Left hindlimb (tissue), 1 donor: ENCODE measurements at regions not wholly inside any gene's neighbourhood (a gene's known extent, or its start where the extent isn't known, plus 50 kb on each side); places are given as distances from the start of the nearest gene placed in this dataset.

ENCODE experiments used
- DNase-seq: peaks from one replicate; pipeline ENCODE4 v3.0.0-alpha.2; 2018

- DNase-seq: no peak
Observed at GRCh38 chr5:89981878-89982773, 427.4 kb downstream of the CETN3 start.

DNA sequence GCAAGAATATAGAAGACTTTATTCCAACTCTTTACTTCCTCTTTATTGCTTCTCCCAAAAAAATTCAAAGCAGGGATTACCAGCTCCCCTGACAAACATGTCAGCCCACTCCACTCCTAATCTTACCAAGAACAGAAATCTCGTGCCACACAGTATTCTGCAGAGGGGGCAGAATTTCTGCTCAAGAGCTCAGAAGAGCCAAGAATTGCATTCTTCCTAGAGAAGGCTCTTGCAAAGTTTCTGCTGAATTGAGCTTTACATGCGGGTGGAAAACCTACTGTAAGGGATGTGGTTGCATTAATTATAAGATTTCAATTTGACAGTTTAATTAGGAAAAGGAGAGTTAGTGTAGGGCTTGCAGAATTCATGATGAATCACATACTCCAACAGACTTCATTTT, 428.5 kb downstream of the CETN3 start:
- no peak for DNase-seq

- DNase-seq: no peak
Observed at GRCh38 chr5:89973516-89973915, 436.0 kb downstream of the CETN3 start.

- DNase-seq: no peak
Observed at GRCh38 chr5:89972901-89973300, 436.7 kb downstream of the CETN3 start.

- peak; percentile 35 for DNase-seq
Observed at GRCh38 chr5:89968958-89969381, 440.6 kb downstream of the CETN3 start.

DNA sequence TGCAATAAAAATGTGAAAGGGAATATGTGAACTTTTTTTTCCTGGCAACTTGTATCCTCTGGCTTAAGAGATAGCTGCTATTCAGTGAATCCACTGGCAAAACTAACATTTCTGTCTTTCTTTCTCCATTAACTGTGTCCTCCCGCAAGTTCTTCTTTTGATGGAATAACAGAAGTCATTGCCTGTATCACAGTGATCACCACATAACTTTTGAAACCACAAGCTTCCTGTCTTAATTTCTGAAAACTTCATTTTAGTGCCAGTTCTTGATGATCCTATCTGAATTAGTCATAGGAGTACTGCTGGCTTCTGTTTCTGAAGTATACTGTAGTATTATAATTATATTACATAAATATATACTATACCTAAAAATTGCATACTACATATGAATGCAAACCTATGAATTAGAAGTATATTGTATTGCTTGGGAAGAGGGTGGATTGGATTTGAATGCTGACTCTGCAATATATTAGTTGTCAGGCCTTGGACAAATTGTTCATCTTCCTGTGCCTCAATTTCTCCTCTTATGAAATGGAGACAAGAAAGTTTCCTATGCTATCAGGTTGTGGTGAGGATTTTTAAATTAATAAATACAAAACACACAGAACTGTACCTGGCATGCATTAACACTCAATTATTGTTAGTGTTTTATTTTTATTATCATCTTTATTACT, 441.6 kb downstream of the CETN3 start:
- DNase-seq: no peak

- DNase-seq: no peak
Observed at GRCh38 chr5:89956838-89957237, 452.7 kb downstream of the CETN3 start.

DNA sequence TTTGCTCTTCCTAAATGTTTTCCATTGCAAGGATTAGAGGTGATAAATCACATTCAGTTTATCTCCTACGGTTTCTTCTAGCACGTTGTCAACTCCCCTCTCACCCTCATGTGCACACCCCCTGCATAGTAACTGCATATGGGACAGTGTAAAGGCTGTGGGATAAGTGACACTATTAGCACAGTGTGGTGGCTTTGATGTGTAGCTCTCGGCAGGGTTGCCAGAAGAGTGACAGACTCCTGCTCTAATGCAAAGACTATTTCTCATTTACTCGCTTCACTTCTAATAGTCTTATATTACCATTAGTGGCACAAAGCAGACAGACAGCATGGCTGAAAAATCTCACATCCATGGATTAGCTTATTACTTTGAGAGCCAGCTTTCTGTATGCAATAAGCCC, 454.6 kb downstream of the CETN3 start:
- DNase-seq: no peak

GRCh38 chr5:89951876-89952275, 457.7 kb downstream of the CETN3 start:
- no peak for DNase-seq

GRCh38 chr5:89950234-89950633, 459.3 kb downstream of the CETN3 start:
- no peak for DNase-seq

DNA sequence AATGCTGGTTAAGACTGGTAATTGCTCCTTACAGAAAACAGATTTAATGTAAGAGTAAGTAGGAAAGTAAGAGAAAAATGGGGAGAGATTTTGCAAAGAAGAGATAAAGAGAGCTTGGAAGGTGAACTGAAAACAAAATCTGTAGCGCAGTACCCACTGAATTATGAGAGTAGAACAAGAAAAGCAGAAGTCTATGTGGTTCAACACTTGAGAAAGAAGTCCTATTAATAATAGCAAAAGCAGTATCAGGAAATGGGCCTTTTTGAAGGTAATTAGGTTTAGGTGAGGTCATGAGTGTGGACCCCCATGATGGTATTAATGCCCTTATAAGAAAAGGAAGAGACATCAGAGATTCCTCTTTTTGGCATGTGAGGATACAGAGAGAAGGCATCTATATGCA, 460.6 kb downstream of the CETN3 start:
- DNase-seq: no peak

GRCh38 chr5:89946916-89947315, 462.6 kb downstream of the CETN3 start:
- DNase-seq: no peak

- DNase-seq: no peak
Observed at GRCh38 chr5:89946508-89946907, 463.0 kb downstream of the CETN3 start.

GRCh38 chr5:89942171-89942570, 467.4 kb downstream of the CETN3 start:
- DNase-seq: no peak

GRCh38 chr5:89936576-89936975, 473.0 kb downstream of the CETN3 start:
- no peak for DNase-seq

- DNase-seq: no peak
Observed at GRCh38 chr5:89934069-89934468, 475.5 kb downstream of the CETN3 start.

- DNase-seq: no peak
Observed at GRCh38 chr5:89932771-89933181, 476.8 kb downstream of the CETN3 start.

DNA sequence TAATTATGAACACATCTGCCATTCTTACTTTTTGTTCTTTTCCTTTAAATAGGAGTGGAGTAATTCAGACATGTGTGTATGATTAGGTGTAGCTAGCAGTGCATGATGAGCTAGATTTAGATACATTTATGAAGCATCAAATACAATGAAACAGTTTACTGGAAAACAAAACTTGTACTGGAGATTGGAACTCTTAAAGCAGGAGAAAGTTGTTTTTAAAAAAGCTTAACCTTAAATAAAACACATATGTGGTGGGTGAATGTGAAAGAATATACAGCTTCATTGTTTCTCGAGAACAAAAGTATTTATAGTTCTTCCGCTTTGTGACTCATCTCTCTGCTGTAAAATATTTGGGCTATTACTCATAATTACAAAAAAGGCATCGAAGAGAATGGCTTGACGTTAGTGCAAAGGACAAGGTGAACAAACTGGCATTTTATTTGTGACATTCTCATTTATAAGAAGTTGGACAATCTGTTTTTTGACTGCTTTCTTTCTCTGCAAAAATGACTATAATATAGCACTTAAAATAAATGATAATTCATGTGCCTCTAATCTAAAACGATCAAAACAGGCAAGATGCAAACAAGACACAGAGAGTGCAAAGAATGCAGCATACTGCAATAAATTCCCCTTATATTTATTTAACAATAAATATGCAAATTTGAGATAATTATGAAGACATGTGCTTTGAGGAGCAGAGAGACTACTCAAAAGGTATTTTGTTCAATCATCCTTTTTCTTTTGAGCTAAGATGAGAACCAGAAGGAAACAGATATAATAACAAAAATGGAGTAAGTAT, 478.8 kb downstream of the CETN3 start:
- DNase-seq: no peak

- DNase-seq: no peak
Observed at GRCh38 chr5:89929834-89930233, 479.7 kb downstream of the CETN3 start.

DNA sequence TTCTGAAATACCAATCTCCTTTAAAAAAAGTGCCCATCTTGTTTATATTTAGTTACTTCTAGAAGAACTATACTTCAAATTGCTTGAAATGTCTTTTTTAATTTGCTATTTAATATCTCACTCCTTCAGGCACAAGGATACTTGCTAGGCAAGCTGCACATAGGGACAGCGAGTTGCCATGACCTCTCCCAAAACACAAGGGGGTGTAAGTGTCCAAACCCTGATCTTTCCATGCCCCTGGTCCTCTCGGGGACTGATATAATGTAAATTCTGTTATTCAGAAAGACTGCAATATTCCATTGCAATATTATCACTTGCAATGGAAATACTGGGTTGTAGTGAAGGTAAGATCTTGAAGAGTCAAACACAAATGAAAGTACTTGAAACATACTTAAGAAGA, 480.4 kb downstream of the CETN3 start:
- no peak for DNase-seq

GRCh38 chr5:89922161-89922560, 487.4 kb downstream of the CETN3 start:
- no peak for DNase-seq

GRCh38 chr5:89917112-89917511, 492.4 kb downstream of the CETN3 start:
- DNase-seq: no peak

DNA sequence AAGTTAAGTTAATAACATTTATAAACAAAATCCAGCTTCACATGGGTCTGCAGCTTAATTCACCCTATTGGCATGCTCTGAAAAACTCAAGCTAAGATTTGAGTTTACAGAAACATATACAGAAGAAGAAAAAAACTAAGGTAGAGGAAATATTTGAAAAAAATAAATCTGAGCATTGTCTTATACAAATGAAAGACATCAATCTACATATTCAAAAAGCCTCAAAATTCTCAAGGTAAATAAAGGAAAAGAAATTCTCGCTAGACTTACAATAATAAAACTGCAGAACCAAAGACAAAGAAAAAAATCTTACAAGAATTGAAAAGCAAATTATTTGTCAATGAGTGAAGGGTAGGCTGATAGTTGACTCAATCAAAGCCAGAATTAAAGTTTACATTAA, 493.4 kb downstream of the CETN3 start:
- DNase-seq: no peak

GRCh38 chr5:89908876-89909275, 500.7 kb downstream of the CETN3 start:
- no peak for DNase-seq
